WTC11 (cell line): ENCODE measurements at regions not wholly inside any gene's neighbourhood (a gene's known extent, or its start where the extent isn't known, plus 50 kb on each side); places are given as distances from the start of the nearest gene placed in this dataset.

Source experiments
- ATAC-seq: fragments of 200-7000 bp; cut with Tn5 transposase; 2 replicates; pipeline ENCODE4 v1.10.0; 2021; ENCODE audit warnings: mild to moderate bottlenecking, moderate library complexity
- CTCF ChIA-PET: fragments of 300-600 bp; sonication (Branson Sonifier 250); formaldehyde crosslinking; loops from one replicate; lab custom pipeline; 2021; ENCODE audit warnings: antibody characterized with exemption; lab: Charles Lee
- POLR2A ChIA-PET: fragments of 350-600 bp; sonication (Branson Sonifier 250); formaldehyde crosslinking; loops from one replicate; lab custom pipeline; 2021; ENCODE audit warnings: antibody characterized with exemption; lab: Charles Lee
- DNase-seq: peaks from one replicate; pipeline ENCODE4 v3.0.0; 2021; ENCODE audit warnings: low spot score
- H3K27ac Mint-ChIP-seq: 2 replicates; pipeline ENCODE4 v1.8.0; 2021; ENCODE audit warnings: mixed read lengths
- H3K27me3 Mint-ChIP-seq: 2 replicates; pipeline ENCODE4 v1.8.0; 2021; ENCODE audit warnings: low read depth, mild to moderate bottlenecking, moderate library complexity, mixed read lengths
- H3K36me3 Mint-ChIP-seq: 2 replicates; pipeline ENCODE4 v1.8.0; 2021; ENCODE audit warnings: mixed read lengths
- H3K4me1 Mint-ChIP-seq: 2 replicates; pipeline ENCODE4 v1.8.0; 2022; ENCODE audit warnings: mixed read lengths
- H3K4me3 Mint-ChIP-seq: 2 replicates; pipeline ENCODE4 v1.8.0; 2021; ENCODE audit warnings: mild to moderate bottlenecking, moderate library complexity, mixed read lengths
- H3K9me3 Mint-ChIP-seq: 2 replicates; pipeline ENCODE4 v1.8.0; 2021; ENCODE audit warnings: mixed read lengths
- ETV6 ChIP-seq: sonication (generic); formaldehyde crosslinking; IDR thresholded peaks from 2 replicates; pipeline ENCODE4 v1.8.1; 2022; ENCODE audit warnings: mild to moderate bottlenecking, missing genetic modification reagents
- IRF2 ChIP-seq: sonication (generic); formaldehyde crosslinking; IDR thresholded peaks from 2 replicates; pipeline ENCODE4 v1.8.0; 2022; ENCODE audit warnings: low read depth, missing genetic modification reagents, borderline replicate concordance
- JUN ChIP-seq: sonication (generic); formaldehyde crosslinking; IDR thresholded peaks from 2 replicates; pipeline ENCODE4 v1.8.0; 2023; ENCODE audit warnings: mild to moderate bottlenecking, missing genetic modification reagents
- KAT7 ChIP-seq: sonication (generic); formaldehyde crosslinking; IDR thresholded peaks from 2 replicates; pipeline ENCODE4 v1.8.1; 2023; ENCODE audit warnings: missing genetic modification reagents, mild to moderate bottlenecking, borderline replicate concordance
- NR1H2 ChIP-seq: sonication (generic); formaldehyde crosslinking; IDR thresholded peaks from 2 replicates; pipeline ENCODE4 v1.9.0; 2021; ENCODE audit warnings: mild to moderate bottlenecking, moderate library complexity, missing genetic modification reagents
- RELA ChIP-seq: sonication (generic); formaldehyde crosslinking; IDR thresholded peaks from 2 replicates; pipeline ENCODE4 v1.8.1; 2022; ENCODE audit warnings: missing genetic modification reagents, mild to moderate bottlenecking, borderline replicate concordance
- RORB ChIP-seq: fragments of 250-450 bp; sonication (Bioruptor Pico); IDR thresholded peaks from 2 replicates; pipeline ENCODE4 v1.9.0; 2021; ENCODE audit warnings: mild to moderate bottlenecking
- ZNF219 ChIP-seq: sonication (generic); formaldehyde crosslinking; IDR thresholded peaks from 2 replicates; pipeline ENCODE4 v1.8.0; 2023; ENCODE audit warnings: missing genetic modification reagents, mild to moderate bottlenecking, borderline replicate concordance
- ZNF317 ChIP-seq: sonication (generic); formaldehyde crosslinking; IDR thresholded peaks from 2 replicates; pipeline ENCODE4 v1.8.1; 2023; ENCODE audit warnings: low read depth, mild to moderate bottlenecking, moderate library complexity, missing genetic modification reagents, borderline replicate concordance
- TF ChIP-seq, protein P1 (sequence below): sonication (generic); formaldehyde crosslinking; IDR thresholded peaks from 2 replicates; pipeline ENCODE4 v1.8.1; 2023; ENCODE audit warnings: mild to moderate bottlenecking, missing genetic modification reagents, moderate library complexity
- TF ChIP-seq, protein P2 (sequence below): fragments of 250-450 bp; sonication (Bioruptor Pico); IDR thresholded peaks from 2 replicates; pipeline ENCODE4 v1.9.0; 2021; ENCODE audit warnings: mild to moderate bottlenecking
- TF ChIP-seq, protein P3 (sequence below): fragments of 250-450 bp; sonication (Bioruptor Pico); IDR thresholded peaks from 2 replicates; pipeline ENCODE4 v1.9.0; 2021; ENCODE audit warnings: moderate library complexity, mild to moderate bottlenecking, inconsistent platforms, borderline replicate concordance
- TF ChIP-seq, protein P4 (sequence below): sonication (generic); formaldehyde crosslinking; IDR thresholded peaks from 2 replicates; pipeline ENCODE4 v1.8.1; 2022; ENCODE audit warnings: low read depth, mild to moderate bottlenecking, moderate library complexity, missing genetic modification reagents, borderline replicate concordance
- TF ChIP-seq, protein P5 (sequence below): sonication (generic); formaldehyde crosslinking; IDR thresholded peaks from 2 replicates; pipeline ENCODE4 v1.8.0; 2022; ENCODE audit warnings: missing genetic modification reagents
- TF ChIP-seq, protein P6 (sequence below): sonication (generic); formaldehyde crosslinking; IDR thresholded peaks from 2 replicates; pipeline ENCODE4 v1.8.0; 2022; ENCODE audit warnings: mild to moderate bottlenecking, missing genetic modification reagents

DNA sequence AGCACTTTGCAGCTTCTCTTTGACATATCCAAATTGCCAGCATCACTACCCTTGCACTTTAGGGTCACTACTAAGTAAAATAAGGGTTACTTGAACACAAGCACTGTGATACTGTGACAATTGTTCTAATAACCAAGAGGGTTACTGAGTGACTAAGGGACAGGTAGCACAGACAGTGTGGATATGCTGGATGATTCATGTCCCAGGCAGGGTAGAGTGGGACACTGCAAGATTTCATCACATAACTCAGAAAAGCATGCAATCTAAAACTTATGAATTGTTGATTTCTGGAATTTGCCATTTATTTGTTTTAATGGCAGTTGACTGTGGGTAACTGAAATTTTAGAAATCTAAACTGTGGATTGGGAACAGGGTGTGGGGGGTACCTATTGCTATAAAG is 218.8 kb downstream of the KITLG start:
- Mint-ChIP-seq H3K4me3 (no peak overlapping the region), H3K27me3 (no peaks in the 10 kb centered on the region), H3K9me3 (peaks cover 10% of the 10 kb centered on the region), H3K36me3 (no peaks in the 10 kb centered on the region), H3K27ac (no peak overlapping the region), H3K4me1 (peaks cover 5% of the 10 kb centered on the region)
- DNase-seq (no peak), ATAC-seq (no peak)
- CTCF ChIA-PET = no interaction called here
- TF ChIP-seq RORB = no peak
- TF ChIP-seq, protein P1, sequence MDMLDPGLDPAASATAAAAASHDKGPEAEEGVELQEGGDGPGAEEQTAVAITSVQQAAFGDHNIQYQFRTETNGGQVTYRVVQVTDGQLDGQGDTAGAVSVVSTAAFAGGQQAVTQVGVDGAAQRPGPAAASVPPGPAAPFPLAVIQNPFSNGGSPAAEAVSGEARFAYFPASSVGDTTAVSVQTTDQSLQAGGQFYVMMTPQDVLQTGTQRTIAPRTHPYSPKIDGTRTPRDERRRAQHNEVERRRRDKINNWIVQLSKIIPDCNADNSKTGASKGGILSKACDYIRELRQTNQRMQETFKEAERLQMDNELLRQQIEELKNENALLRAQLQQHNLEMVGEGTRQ (CRISPR knock-in tag) = no peak
- no peak for TF ChIP-seq IRF2 (CRISPR knock-in tag)
- TF ChIP-seq, protein P2, sequence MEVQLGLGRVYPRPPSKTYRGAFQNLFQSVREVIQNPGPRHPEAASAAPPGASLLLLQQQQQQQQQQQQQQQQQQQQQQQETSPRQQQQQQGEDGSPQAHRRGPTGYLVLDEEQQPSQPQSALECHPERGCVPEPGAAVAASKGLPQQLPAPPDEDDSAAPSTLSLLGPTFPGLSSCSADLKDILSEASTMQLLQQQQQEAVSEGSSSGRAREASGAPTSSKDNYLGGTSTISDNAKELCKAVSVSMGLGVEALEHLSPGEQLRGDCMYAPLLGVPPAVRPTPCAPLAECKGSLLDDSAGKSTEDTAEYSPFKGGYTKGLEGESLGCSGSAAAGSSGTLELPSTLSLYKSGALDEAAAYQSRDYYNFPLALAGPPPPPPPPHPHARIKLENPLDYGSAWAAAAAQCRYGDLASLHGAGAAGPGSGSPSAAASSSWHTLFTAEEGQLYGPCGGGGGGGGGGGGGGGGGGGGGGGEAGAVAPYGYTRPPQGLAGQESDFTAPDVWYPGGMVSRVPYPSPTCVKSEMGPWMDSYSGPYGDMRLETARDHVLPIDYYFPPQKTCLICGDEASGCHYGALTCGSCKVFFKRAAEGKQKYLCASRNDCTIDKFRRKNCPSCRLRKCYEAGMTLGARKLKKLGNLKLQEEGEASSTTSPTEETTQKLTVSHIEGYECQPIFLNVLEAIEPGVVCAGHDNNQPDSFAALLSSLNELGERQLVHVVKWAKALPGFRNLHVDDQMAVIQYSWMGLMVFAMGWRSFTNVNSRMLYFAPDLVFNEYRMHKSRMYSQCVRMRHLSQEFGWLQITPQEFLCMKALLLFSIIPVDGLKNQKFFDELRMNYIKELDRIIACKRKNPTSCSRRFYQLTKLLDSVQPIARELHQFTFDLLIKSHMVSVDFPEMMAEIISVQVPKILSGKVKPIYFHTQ (CRISPR knock-in tag) = no peak
- TF ChIP-seq ZNF317 (CRISPR knock-in tag) = no peak
- TF ChIP-seq, protein P3, sequence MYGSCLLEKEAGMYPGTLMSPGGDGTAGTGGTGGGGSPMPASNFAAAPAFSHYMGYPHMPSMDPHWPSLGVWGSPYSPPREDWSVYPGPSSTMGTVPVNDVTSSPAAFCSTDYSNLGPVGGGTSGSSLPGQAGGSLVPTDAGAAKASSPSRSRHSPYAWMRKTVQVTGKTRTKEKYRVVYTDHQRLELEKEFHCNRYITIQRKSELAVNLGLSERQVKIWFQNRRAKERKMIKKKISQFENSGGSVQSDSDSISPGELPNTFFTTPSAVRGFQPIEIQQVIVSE (CRISPR knock-in tag) = no peak
- no peak for TF ChIP-seq RELA (CRISPR knock-in tag)
- TF ChIP-seq, protein P4, sequence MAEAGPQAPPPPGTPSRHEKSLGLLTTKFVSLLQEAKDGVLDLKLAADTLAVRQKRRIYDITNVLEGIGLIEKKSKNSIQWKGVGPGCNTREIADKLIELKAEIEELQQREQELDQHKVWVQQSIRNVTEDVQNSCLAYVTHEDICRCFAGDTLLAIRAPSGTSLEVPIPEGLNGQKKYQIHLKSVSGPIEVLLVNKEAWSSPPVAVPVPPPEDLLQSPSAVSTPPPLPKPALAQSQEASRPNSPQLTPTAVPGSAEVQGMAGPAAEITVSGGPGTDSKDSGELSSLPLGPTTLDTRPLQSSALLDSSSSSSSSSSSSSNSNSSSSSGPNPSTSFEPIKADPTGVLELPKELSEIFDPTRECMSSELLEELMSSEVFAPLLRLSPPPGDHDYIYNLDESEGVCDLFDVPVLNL (CRISPR knock-in tag) = no peak
- TF ChIP-seq ETV6 (CRISPR knock-in tag) = no peak
- no peak for TF ChIP-seq NR1H2
- TF ChIP-seq ZNF219 (CRISPR knock-in tag) = no peak
- TF ChIP-seq, protein P5, sequence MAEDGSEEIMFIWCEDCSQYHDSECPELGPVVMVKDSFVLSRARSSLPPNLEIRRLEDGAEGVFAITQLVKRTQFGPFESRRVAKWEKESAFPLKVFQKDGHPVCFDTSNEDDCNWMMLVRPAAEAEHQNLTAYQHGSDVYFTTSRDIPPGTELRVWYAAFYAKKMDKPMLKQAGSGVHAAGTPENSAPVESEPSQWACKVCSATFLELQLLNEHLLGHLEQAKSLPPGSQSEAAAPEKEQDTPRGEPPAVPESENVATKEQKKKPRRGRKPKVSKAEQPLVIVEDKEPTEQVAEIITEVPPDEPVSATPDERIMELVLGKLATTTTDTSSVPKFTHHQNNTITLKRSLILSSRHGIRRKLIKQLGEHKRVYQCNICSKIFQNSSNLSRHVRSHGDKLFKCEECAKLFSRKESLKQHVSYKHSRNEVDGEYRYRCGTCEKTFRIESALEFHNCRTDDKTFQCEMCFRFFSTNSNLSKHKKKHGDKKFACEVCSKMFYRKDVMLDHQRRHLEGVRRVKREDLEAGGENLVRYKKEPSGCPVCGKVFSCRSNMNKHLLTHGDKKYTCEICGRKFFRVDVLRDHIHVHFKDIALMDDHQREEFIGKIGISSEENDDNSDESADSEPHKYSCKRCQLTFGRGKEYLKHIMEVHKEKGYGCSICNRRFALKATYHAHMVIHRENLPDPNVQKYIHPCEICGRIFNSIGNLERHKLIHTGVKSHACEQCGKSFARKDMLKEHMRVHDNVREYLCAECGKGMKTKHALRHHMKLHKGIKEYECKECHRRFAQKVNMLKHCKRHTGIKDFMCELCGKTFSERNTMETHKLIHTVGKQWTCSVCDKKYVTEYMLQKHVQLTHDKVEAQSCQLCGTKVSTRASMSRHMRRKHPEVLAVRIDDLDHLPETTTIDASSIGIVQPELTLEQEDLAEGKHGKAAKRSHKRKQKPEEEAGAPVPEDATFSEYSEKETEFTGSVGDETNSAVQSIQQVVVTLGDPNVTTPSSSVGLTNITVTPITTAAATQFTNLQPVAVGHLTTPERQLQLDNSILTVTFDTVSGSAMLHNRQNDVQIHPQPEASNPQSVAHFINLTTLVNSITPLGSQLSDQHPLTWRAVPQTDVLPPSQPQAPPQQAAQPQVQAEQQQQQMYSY (CRISPR knock-in tag) = no peak
- TF ChIP-seq JUN (CRISPR knock-in tag) = no peak
- TF ChIP-seq KAT7 (CRISPR knock-in tag) = no peak
- POLR2A ChIA-PET = interaction anchor here (0.5 kb wide), 1 partner anchor 52 kb away, joined by 3 read pairs; no protein-coding TSS in a partner anchor

DNA sequence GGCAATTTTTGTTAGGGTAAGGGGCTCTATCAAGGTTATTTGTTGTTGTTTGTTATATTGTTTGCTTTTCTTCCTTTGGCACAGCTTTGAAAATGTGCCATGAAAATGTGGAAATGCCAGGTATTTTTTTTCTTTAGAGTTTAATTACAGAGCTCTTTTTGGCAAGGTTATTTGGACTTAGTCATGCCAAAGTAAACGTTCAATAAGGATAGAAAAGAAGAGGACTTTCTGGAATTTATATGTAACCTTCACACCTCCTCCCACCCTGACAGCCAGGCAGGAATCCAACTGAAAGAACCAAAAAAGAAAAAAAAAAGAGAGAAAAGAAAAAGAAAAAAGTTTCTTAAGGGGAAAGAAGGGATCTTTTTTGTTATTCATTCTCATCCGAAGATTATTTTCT is 217.8 kb downstream of the KITLG start:
- H3K4me1 Mint-ChIP-seq = peaks cover 5% of the 10 kb centered on the region
- H3K9me3 Mint-ChIP-seq = peaks cover 10% of the 10 kb centered on the region
- H3K27ac Mint-ChIP-seq = no peak overlapping the region
- no peaks in the 10 kb centered on the region for H3K27me3 Mint-ChIP-seq
- ATAC-seq (no peak), DNase-seq (no peak)
- ChIA-PET CTCF (no interaction called here), POLR2A (no interaction called here)
- H3K4me3 Mint-ChIP-seq = no peak overlapping the region
- TF ChIP-seq, protein P6, sequence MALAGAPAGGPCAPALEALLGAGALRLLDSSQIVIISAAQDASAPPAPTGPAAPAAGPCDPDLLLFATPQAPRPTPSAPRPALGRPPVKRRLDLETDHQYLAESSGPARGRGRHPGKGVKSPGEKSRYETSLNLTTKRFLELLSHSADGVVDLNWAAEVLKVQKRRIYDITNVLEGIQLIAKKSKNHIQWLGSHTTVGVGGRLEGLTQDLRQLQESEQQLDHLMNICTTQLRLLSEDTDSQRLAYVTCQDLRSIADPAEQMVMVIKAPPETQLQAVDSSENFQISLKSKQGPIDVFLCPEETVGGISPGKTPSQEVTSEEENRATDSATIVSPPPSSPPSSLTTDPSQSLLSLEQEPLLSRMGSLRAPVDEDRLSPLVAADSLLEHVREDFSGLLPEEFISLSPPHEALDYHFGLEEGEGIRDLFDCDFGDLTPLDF (CRISPR knock-in tag) = no peak
- no peaks in the 10 kb centered on the region for H3K36me3 Mint-ChIP-seq
